Endothelial cell of umbilical vein (primary cell): ENCODE measurements at regions not wholly inside any gene's neighbourhood (a gene's known extent, or its start where the extent isn't known, plus 50 kb on each side); places are given as distances from the start of the nearest gene placed in this dataset.

Experiments used
- BruUV-seq: library from RNA; stranded (reverse); fragments of 400-500 nt; replicated peaks from 2 replicates; lab custom pipeline; 2021; lab: Mats Ljungman, UMichigan
- CTCF ChIA-PET: fragments of 300-600, 350-600 bp; sonication (Branson Sonifier 250); formaldehyde crosslinking; loops from one replicate; lab custom pipeline; 2021; ENCODE audit warnings: antibody characterized with exemption, inconsistent platforms; lab: Charles Lee
- POLR2A ChIA-PET: fragments of 300-600, 350-600 bp; sonication (Branson Sonifier 250); formaldehyde crosslinking; loops from one replicate; lab custom pipeline; 2021; ENCODE audit warnings: antibody characterized with exemption, inconsistent platforms; lab: Charles Lee
- DNase-seq: peaks from one replicate; pipeline ENCODE4 v3.0.0-alpha.2; 2011; ENCODE audit warnings: low read depth, low spot score
- FAIRE-seq: peaks from 2 replicates; lab custom pipeline; 2011; peaks lifted over from hg19 to GRCh38; lab: Jason Lieb, UNC
- H2AFZ ChIP-seq: 2 replicates; pipeline ENCODE4 v1.6.0; 2012; ENCODE audit warnings: low read depth, low read length, control low read depth, inconsistent platforms
- H3K27ac ChIP-seq: 2 replicates; pipeline ENCODE4 v1.5.1; 2011; ENCODE audit warnings: low read depth, mild to moderate bottlenecking, control low read depth, low read length, moderate library complexity; ENCODE audit not compliant: insufficient read depth
- H3K27me3 ChIP-seq, 2 experiments: 2 replicates each; pipeline versions ENCODE4 v1.6.0 to v1.6.1; 2011; ENCODE audit warnings: low read length in 2 of 2, mixed read lengths in 1 of 2; ENCODE audit not compliant: control insufficient read depth in 2 of 2, insufficient read depth in 2 of 2
- H3K36me3 ChIP-seq, 2 experiments: 2 replicates in 1 of 2; 3 replicates in 1 of 2; pipeline ENCODE4 v1.5.1; 2011; ENCODE audit warnings: low read length in 2 of 2, mild to moderate bottlenecking in 1 of 2, moderate library complexity in 1 of 2; ENCODE audit not compliant: control insufficient read depth in 2 of 2, insufficient read depth in 2 of 2; ENCODE audit errors: extremely low read depth in 1 of 2
- H3K4me1 ChIP-seq: 3 replicates; pipeline ENCODE4 v1.5.1; 2011; ENCODE audit warnings: mild to moderate bottlenecking, low read length; ENCODE audit not compliant: control insufficient read depth, insufficient read depth; ENCODE audit errors: extremely low read depth
- H3K4me2 ChIP-seq: 2 replicates; pipeline ENCODE4 v1.6.1; 2011; ENCODE audit warnings: low read length, control low read depth, mixed read lengths; ENCODE audit not compliant: insufficient read depth
- H3K4me3 ChIP-seq, 3 experiments: fragments of 200-600 bp in 1 of 3; sonication (generic), shearing (Covaris generic) in 1 of 3; replicated peaks in 1 of 3; 2 replicates each; pipeline ENCODE4 v1.5.1; 2011 to 2016; ENCODE audit warnings: control low read depth in 3 of 3, low read length in 3 of 3, mild to moderate bottlenecking in 2 of 3, inconsistent platforms in 1 of 3, low read depth in 1 of 3, moderate library complexity in 1 of 3; ENCODE audit not compliant: insufficient read depth in 1 of 3
- H3K79me2 ChIP-seq: 2 replicates; pipeline ENCODE4 v1.6.0; 2012; ENCODE audit warnings: low read length, inconsistent platforms; ENCODE audit not compliant: control insufficient read depth, insufficient read depth
- H3K9ac ChIP-seq: replicated peaks from 2 replicates; pipeline ENCODE3; 2011; ENCODE audit warnings: low read length, control low read depth; ENCODE audit not compliant: insufficient read depth; ENCODE audit errors: extremely low read depth
- H3K9me1 ChIP-seq: replicated peaks from 3 replicates; pipeline ENCODE4 v1.6.0; 2011; ENCODE audit warnings: mild to moderate bottlenecking, low read length; ENCODE audit not compliant: control insufficient read depth, insufficient read depth; ENCODE audit errors: extremely low read depth
- H3K9me3 ChIP-seq: replicated peaks from 2 replicates; pipeline ENCODE4 v1.5.1; 2012; ENCODE audit warnings: low read length, inconsistent platforms; ENCODE audit not compliant: control insufficient read depth, insufficient read depth
- H4K20me1 ChIP-seq: replicated peaks from 2 replicates; pipeline ENCODE3; 2011; ENCODE audit warnings: mild to moderate bottlenecking, low read length; ENCODE audit not compliant: control insufficient read depth, insufficient read depth; ENCODE audit errors: extremely low read depth
- CTCF ChIP-seq, 2 donors: IDR thresholded peaks; 1 replicate in 1 of 2; 2 replicates in 1 of 2; pipeline ENCODE4 v1.5.1; 2011; ENCODE audit warnings: low read length in 2 of 2, mild to moderate bottlenecking in 2 of 2, moderate library complexity in 2 of 2, control low read depth in 1 of 2, inconsistent platforms in 1 of 2, low read depth in 1 of 2; ENCODE audit not compliant: insufficient read depth in 1 of 2; ENCODE audit errors: extremely low read depth in 1 of 2
- EZH2 ChIP-seq: IDR thresholded peaks from 2 replicates; pipeline ENCODE4 v1.6.1; 2012; ENCODE audit warnings: borderline replicate concordance, low read depth, mild to moderate bottlenecking, moderate library complexity, low read length, inconsistent platforms; ENCODE audit not compliant: severe bottlenecking
- FOS ChIP-seq: IDR thresholded peaks from 2 replicates; pipeline ENCODE4 v1.6.1; 2011; ENCODE audit warnings: mild to moderate bottlenecking, low read length, moderate library complexity, borderline replicate concordance; ENCODE audit not compliant: insufficient read depth
- GATA2 ChIP-seq: IDR thresholded peaks from 2 replicates; pipeline ENCODE4 v1.7.0; 2011; ENCODE audit warnings: low read depth, mild to moderate bottlenecking, moderate library complexity, mixed read lengths, low read length; ENCODE audit not compliant: insufficient read length, insufficient read depth
- JUN ChIP-seq: IDR thresholded peaks from 2 replicates; pipeline ENCODE4 v1.6.1; 2011; ENCODE audit warnings: borderline replicate concordance, low read depth; ENCODE audit not compliant: insufficient read length, insufficient read depth
- MAX ChIP-seq: IDR thresholded peaks from 2 replicates; pipeline ENCODE4 v1.6.1; 2011; ENCODE audit not compliant: insufficient read depth, insufficient read length
- MYC ChIP-seq: IDR thresholded peaks from one replicate; pipeline ENCODE4 v1.6.1; 2011; ENCODE audit warnings: mild to moderate bottlenecking, low read depth, low read length
- POLR2A ChIP-seq: IDR thresholded peaks from 2 replicates; pipeline ENCODE4 v1.6.1; 2012; ENCODE audit warnings: low read depth, mild to moderate bottlenecking, control low read depth, low read length
- POLR2AphosphoS5 ChIP-seq: IDR thresholded peaks from 2 replicates; pipeline ENCODE4 v1.6.1; 2012; ENCODE audit warnings: low read depth, mild to moderate bottlenecking, control low read depth, low read length, moderate library complexity; ENCODE audit not compliant: insufficient read depth
- dilution Hi-C: fragments of 300-500 bp; cut with MboI; formaldehyde crosslinking; loops from one replicate; pipeline ENCODE4 v1.15.0; 2019; ENCODE audit warnings: low sequenced_read_pairs; ENCODE audit not compliant: extremely low pct_ligation_motif_present
- intact Hi-C: fragments of 100-400 bp; cut with micrococcal nuclease; formaldehyde crosslinking; loops from one replicate; pipeline ENCODE4 v1.10.0; 2022

- H3K27me3 ChIP-seq: no peaks in the 10 kb centered on the region
- BruUV-seq: no TSS peak
- H3K4me1 ChIP-seq: peaks cover 12% of the 10 kb centered on the region
- TF ChIP-seq CTCF (IDR thresholded peaks at IDR 0.05; ENCODE audit: extremely low read depth in 1 of 2, insufficient read depth in 1 of 2, low read depth in 1 of 2, low read length in 2 of 2): no peak
- TF ChIP-seq FOS: peak; percentile 28
- dilution Hi-C loops (no loop called here), intact Hi-C loops (no loop called here)
- H3K4me2 ChIP-seq: no peak overlapping the region
- DNase-seq (no peak), FAIRE-seq (no peak)
- no peaks in the 10 kb centered on the region for H3K36me3 ChIP-seq
- ChIA-PET CTCF (interaction anchor here (1.0 to 1.3 kb wide), 2 partner anchors 13 to 53 kb away, joined by 3 to 5 read pairs; no protein-coding TSS in a partner anchor), POLR2A (no interaction called here)
- H3K9me3 ChIP-seq: no peaks in the 10 kb centered on the region
- no peak overlapping the region for H2AFZ ChIP-seq
- no peak overlapping the region for H3K9ac ChIP-seq
- H3K9me1 ChIP-seq: no peaks in the 10 kb centered on the region
- no peak overlapping the region for H3K4me3 ChIP-seq
- H3K27ac ChIP-seq: no peak overlapping the region
- H4K20me1 ChIP-seq: no peaks in the 10 kb centered on the region
- H3K79me2 ChIP-seq: no peaks in the 10 kb centered on the region
These were observed 429.1 kb downstream of the SPRY1 start for GRCh38 chr4:123825596-123826291.

- peaks cover 19% of the 10 kb centered on the region for H3K4me1 ChIP-seq
- DNase-seq (peak; percentile 51), FAIRE-seq (no peak)
- no peak overlapping the region for H3K9ac ChIP-seq
- no peaks in the 10 kb centered on the region for H4K20me1 ChIP-seq
- no peak overlapping the region for H2AFZ ChIP-seq
- no peaks in the 10 kb centered on the region for H3K9me3 ChIP-seq
- no peaks in the 10 kb centered on the region for H3K36me3 ChIP-seq
- TF ChIP-seq FOS (no peak), POLR2A (no peak), CTCF (IDR thresholded peaks at IDR 0.05; ENCODE audit: extremely low read depth in 1 of 2, insufficient read depth in 1 of 2, low read depth in 1 of 2, low read length in 2 of 2) (no peak), EZH2 (no peak), MYC (no peak), POLR2AphosphoS5 (no peak), JUN (no peak), GATA2 (no peak), MAX (no peak)
- ChIA-PET CTCF (interaction anchor here (1.0 to 1.3 kb wide), 2 partner anchors 12 to 21 kb away, joined by 3 read pairs; no protein-coding TSS in a partner anchor), POLR2A (no interaction called here)
- dilution Hi-C loops (no loop called here), intact Hi-C loops (no loop called here)
- BruUV-seq: no TSS peak
- no peaks in the 10 kb centered on the region for H3K9me1 ChIP-seq
- H3K4me3 ChIP-seq: no peak overlapping the region
- no peak overlapping the region for H3K27ac ChIP-seq
- H3K79me2 ChIP-seq: no peaks in the 10 kb centered on the region
- H3K27me3 ChIP-seq: no peaks in the 10 kb centered on the region
- no peak overlapping the region for H3K4me2 ChIP-seq
These were observed 430.3 kb downstream of the SPRY1 start for GRCh38 chr4:123826896-123827295.
